OCI-LY7 (cell line): ENCODE measurements at regions not wholly inside any gene's neighbourhood (a gene's known extent, or its start where the extent isn't known, plus 50 kb on each side); places are given as distances from the start of the nearest gene placed in this dataset.

ENCODE experiments used
- BruUV-seq: library from RNA; stranded (reverse); fragments of 400-500 nt; replicated peaks from 2 replicates; lab custom pipeline; 2021; lab: Mats Ljungman, UMichigan
- CTCF ChIA-PET: fragments of 300-600 bp; sonication (Branson Sonifier 250); formaldehyde crosslinking; loops from one replicate; lab custom pipeline; 2022; ENCODE audit warnings: antibody characterized with exemption; ENCODE audit not compliant: unreplicated experiment; lab: Charles Lee
- POLR2A ChIA-PET: fragments of 300-600 bp; sonication (Branson Sonifier 250); formaldehyde crosslinking; loops from one replicate; lab custom pipeline; 2022; ENCODE audit warnings: antibody characterized with exemption; lab: Charles Lee
- DNase-seq: peaks from one replicate; pipeline ENCODE4 v3.0.0-alpha.2; 2015; ENCODE audit warnings: low spot score
- H2AFZ ChIP-seq: fragments of 200-600 bp; sonication (generic), shearing (Covaris generic); 2 replicates; pipeline ENCODE4 v1.6.1; 2014; ENCODE audit warnings: mild to moderate bottlenecking, antibody characterized with exemption, low read length, moderate library complexity
- H3K27ac ChIP-seq: fragments of 200-600 bp; sonication (generic); 2 replicates; pipeline ENCODE4 v1.5.1; 2014; ENCODE audit warnings: mixed run types, low read depth, mild to moderate bottlenecking, moderate library complexity, low read length, inconsistent platforms; ENCODE audit not compliant: poor library complexity, severe bottlenecking
- H3K36me3 ChIP-seq: fragments of 200-600 bp; sonication (generic); 2 replicates; pipeline ENCODE4 v1.6.1; 2014; ENCODE audit warnings: mild to moderate bottlenecking, antibody characterized with exemption, low read length, moderate library complexity, mixed read lengths; ENCODE audit not compliant: insufficient read depth
- H3K4me1 ChIP-seq: fragments of 200-600 bp; sonication (generic); 2 replicates; pipeline ENCODE4 v1.5.1; 2014; ENCODE audit warnings: mild to moderate bottlenecking, low read length; ENCODE audit not compliant: insufficient read depth, poor library complexity, severe bottlenecking
- H3K4me2 ChIP-seq: fragments of 200-600 bp; sonication (generic); 2 replicates; pipeline ENCODE4 v1.6.1; 2014; ENCODE audit warnings: mild to moderate bottlenecking, low read length
- H3K4me3 ChIP-seq: fragments of 200-600 bp; sonication (generic); 2 replicates; pipeline ENCODE4 v1.5.1; 2014; ENCODE audit warnings: mild to moderate bottlenecking, low read depth, low read length; ENCODE audit not compliant: poor library complexity, severe bottlenecking
- H3K79me2 ChIP-seq: fragments of 200-600 bp; sonication (generic); 2 replicates; pipeline ENCODE4 v1.6.1; 2016; ENCODE audit warnings: low read depth, mild to moderate bottlenecking, low read length, moderate library complexity, mixed read lengths; ENCODE audit not compliant: insufficient read depth
- H3K9me2 ChIP-seq: fragments of 200-600 bp; sonication (generic); 2 replicates; pipeline ENCODE4 v1.6.1; 2016; ENCODE audit warnings: mild to moderate bottlenecking, low read length, mixed read lengths; ENCODE audit not compliant: insufficient read depth
- H3K9me3 ChIP-seq: fragments of 200-600 bp; sonication (generic); 2 replicates; pipeline ENCODE4 v1.6.1; 2014; ENCODE audit warnings: mild to moderate bottlenecking, mixed run types, low read length, mixed read lengths
- H4K20me1 ChIP-seq: fragments of 200-600 bp; sonication (generic); 2 replicates; pipeline ENCODE4 v1.6.1; 2014; ENCODE audit warnings: mild to moderate bottlenecking, antibody characterized with exemption, low read length, moderate library complexity, mixed read lengths; ENCODE audit not compliant: insufficient read depth
- EZH2phosphoT487 ChIP-seq: fragments of 200-600 bp; sonication (generic); IDR thresholded peaks from 2 replicates; pipeline ENCODE4 v1.6.1; 2018; ENCODE audit warnings: low read depth, borderline replicate concordance, mild to moderate bottlenecking, mixed run types, antibody characterized with exemption, low read length, moderate library complexity, mixed read lengths
- intact Hi-C: fragments of 100-400 bp; cut with micrococcal nuclease; formaldehyde crosslinking; loops from one replicate; pipeline ENCODE4 v1.10.0; 2022; ENCODE audit not compliant: unreplicated experiment
- TF ChIP-seq, protein P1 (sequence below): fragments of 200-600 bp; sonication (generic); conservative IDR thresholded peaks from 2 replicates; pipeline ENCODE4 v1.5.1; 2014; ENCODE audit warnings: mild to moderate bottlenecking, antibody characterized with exemption, low read length, moderate library complexity, mixed read lengths

DNA sequence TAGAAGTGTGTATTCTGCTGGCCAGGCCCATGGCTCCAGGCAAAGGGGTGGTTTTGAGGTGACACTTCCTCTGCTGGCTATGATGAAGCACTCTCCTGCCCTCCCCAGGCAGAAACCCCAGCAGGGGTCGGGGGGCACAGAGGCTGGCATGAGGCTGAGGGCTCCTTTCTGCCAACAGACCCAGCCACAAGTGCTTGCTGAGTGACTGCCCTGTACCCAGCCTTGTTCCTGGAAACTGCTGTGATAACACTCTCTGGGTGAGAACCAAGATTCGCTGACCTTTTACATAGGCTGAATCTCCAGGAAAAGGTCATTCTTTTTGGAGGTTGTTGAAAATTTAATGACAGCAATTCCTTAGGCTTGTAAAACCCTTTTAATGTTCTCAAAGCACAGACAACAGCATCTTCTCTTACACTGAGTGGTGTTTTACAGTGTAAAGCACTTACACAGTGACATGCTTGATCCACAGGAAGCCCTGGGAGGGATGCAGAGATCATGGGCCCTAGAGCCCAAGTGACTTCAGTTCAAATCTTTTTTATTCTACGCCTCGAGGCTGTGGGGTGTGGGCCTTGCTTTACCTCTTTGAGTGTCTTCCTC lies 155.5 kb upstream of the FGGY start:
- Histone ChIP-seq H4K20me1 (no peaks in the 10 kb centered on the region), H3K27ac (no peak overlapping the region), H3K4me3 (no peak overlapping the region), H3K4me2 (no peak overlapping the region), H3K4me1 (no peaks in the 10 kb centered on the region), H3K36me3 (no peaks in the 10 kb centered on the region), H3K9me2 (no peaks in the 10 kb centered on the region), H2AFZ (no peak overlapping the region), H3K79me2 (no peaks in the 10 kb centered on the region), H3K9me3 (no peaks in the 10 kb centered on the region)
- TF ChIP-seq, protein P1, sequence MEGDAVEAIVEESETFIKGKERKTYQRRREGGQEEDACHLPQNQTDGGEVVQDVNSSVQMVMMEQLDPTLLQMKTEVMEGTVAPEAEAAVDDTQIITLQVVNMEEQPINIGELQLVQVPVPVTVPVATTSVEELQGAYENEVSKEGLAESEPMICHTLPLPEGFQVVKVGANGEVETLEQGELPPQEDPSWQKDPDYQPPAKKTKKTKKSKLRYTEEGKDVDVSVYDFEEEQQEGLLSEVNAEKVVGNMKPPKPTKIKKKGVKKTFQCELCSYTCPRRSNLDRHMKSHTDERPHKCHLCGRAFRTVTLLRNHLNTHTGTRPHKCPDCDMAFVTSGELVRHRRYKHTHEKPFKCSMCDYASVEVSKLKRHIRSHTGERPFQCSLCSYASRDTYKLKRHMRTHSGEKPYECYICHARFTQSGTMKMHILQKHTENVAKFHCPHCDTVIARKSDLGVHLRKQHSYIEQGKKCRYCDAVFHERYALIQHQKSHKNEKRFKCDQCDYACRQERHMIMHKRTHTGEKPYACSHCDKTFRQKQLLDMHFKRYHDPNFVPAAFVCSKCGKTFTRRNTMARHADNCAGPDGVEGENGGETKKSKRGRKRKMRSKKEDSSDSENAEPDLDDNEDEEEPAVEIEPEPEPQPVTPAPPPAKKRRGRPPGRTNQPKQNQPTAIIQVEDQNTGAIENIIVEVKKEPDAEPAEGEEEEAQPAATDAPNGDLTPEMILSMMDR = no peak
- no peak for TF ChIP-seq EZH2phosphoT487
- POLR2A ChIA-PET = no interaction called here
- intact Hi-C loops = no loop called here
- CTCF ChIA-PET = no interaction called here
- no peak for DNase-seq
- no TSS peak for BruUV-seq

DNA sequence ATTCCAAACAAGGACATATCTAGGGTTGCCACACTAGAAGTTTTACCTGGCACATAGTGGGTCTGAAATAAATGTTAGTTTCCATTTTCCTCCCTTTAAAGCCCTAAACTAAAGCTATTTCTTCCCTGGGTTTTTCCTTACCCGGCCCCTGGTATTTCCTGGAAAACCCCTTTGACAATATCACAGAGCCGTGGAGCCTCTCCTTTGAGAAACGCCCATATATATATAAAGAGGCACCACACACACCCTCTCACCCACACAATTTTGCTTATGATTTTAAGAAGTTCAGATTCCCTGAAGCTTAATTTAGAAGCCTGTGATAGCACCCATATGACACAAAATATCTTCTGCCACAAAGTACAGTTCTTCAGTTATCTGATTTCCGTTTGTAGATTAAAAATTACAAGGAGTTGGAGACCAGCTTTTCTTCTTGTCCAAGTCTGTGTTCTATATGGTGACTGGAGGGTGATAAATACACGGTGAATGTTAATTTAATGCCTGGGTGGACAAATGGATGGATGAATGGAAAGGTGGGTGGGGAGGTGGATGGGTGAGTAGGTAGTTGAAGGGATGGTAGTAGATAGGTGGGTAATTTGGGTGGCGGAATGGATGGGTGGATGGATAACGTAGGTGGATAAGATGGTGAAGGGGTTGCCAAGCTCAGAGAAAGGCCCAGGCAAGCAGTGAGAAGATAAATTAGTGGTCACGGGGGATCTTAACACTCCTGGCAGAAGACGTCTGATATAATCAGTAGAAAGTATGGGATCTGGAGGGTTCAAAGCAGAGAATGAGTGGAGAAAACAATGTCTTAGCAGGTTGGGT lies 154.4 kb upstream of the FGGY start:
- DNase-seq = no peak
- Histone ChIP-seq H3K79me2 (no peaks in the 10 kb centered on the region), H3K4me3 (no peak overlapping the region), H3K36me3 (no peaks in the 10 kb centered on the region), H3K27ac (no peak overlapping the region), H3K9me2 (no peaks in the 10 kb centered on the region), H3K9me3 (no peaks in the 10 kb centered on the region), H2AFZ (no peak overlapping the region), H3K4me1 (no peaks in the 10 kb centered on the region), H3K4me2 (no peak overlapping the region), H4K20me1 (no peaks in the 10 kb centered on the region)
- intact Hi-C loops = no loop called here
- no TSS peak for BruUV-seq
- ChIA-PET CTCF (no interaction called here), POLR2A (no interaction called here)
- TF ChIP-seq, protein P1 = no peak
- no peak for TF ChIP-seq EZH2phosphoT487

GRCh38 chr1:59143133-59143487 lies 153.8 kb upstream of the FGGY start:
- Histone ChIP-seq H3K9me3 (no peaks in the 10 kb centered on the region), H4K20me1 (no peaks in the 10 kb centered on the region), H3K4me3 (no peak overlapping the region), H3K9me2 (no peaks in the 10 kb centered on the region), H3K79me2 (no peaks in the 10 kb centered on the region), H2AFZ (no peak overlapping the region), H3K27ac (no peak overlapping the region), H3K4me1 (no peaks in the 10 kb centered on the region), H3K4me2 (no peak overlapping the region), H3K36me3 (no peaks in the 10 kb centered on the region)
- no peak for TF ChIP-seq EZH2phosphoT487
- TF ChIP-seq, protein P1 = no peak
- no peak for DNase-seq
- intact Hi-C loops = no loop called here
- POLR2A ChIA-PET = no interaction called here
- BruUV-seq = no TSS peak
- CTCF ChIA-PET = no interaction called here
